Mesenchymal stem cell (in vitro differentiated cells and primary cell): ENCODE measurements at regions not wholly inside any gene's neighbourhood (a gene's known extent, or its start where the extent isn't known, plus 50 kb on each side); places are given as distances from the start of the nearest gene placed in this dataset.

ENCODE experiments used
- DNase-seq: peaks from one replicate; pipeline ENCODE4 v3.0.0-alpha.2; 2013
- H2AFZ ChIP-seq: one replicate; pipeline ENCODE4 v1.6.1; 2013; ENCODE audit warnings: low read depth, mild to moderate bottlenecking, control low read depth, inconsistent platforms, low read length, moderate library complexity
- H2AK5ac ChIP-seq: 2 replicates; pipeline ENCODE4 v1.6.1; 2013; ENCODE audit warnings: low read length, moderate library complexity, mild to moderate bottlenecking, inconsistent platforms; ENCODE audit not compliant: severe bottlenecking
- H2BK120ac ChIP-seq: one replicate; pipeline ENCODE4 v1.6.1; 2013; ENCODE audit warnings: low read depth, mild to moderate bottlenecking, inconsistent platforms, low read length, moderate library complexity
- H2BK12ac ChIP-seq, 2 experiments: one replicate each; pipeline ENCODE4 v1.6.1; 2013; ENCODE audit warnings: inconsistent platforms in 2 of 2, low read length in 2 of 2, mild to moderate bottlenecking in 2 of 2, moderate library complexity in 2 of 2, control low read depth in 1 of 2
- H2BK15ac ChIP-seq: one replicate; pipeline ENCODE4 v1.6.1; 2013; ENCODE audit warnings: mild to moderate bottlenecking, low read depth, inconsistent platforms; ENCODE audit not compliant: poor library complexity, severe bottlenecking
- H2BK5ac ChIP-seq: 2 replicates; pipeline ENCODE4 v1.6.1; 2013; ENCODE audit warnings: low read depth, mild to moderate bottlenecking, low read length, control low read depth, inconsistent platforms; ENCODE audit not compliant: poor library complexity, severe bottlenecking
- H3K14ac ChIP-seq, 2 experiments: one replicate each; pipeline ENCODE4 v1.6.1; 2013; ENCODE audit warnings: inconsistent platforms in 2 of 2, low read length in 2 of 2, control low read depth in 1 of 2, mild to moderate bottlenecking in 1 of 2, moderate library complexity in 1 of 2
- H3K18ac ChIP-seq, 2 experiments: one replicate each; pipeline ENCODE4 v1.6.1; 2013; ENCODE audit warnings: inconsistent platforms in 2 of 2, low read length in 2 of 2, control low read depth in 1 of 2, low read depth in 1 of 2, mild to moderate bottlenecking in 1 of 2
- H3K23ac ChIP-seq, 2 experiments: one replicate each; pipeline ENCODE4 v1.6.1; 2013; ENCODE audit warnings: inconsistent platforms in 2 of 2, low read length in 2 of 2, mild to moderate bottlenecking in 2 of 2, moderate library complexity in 2 of 2, control low read depth in 1 of 2
- H3K27ac ChIP-seq: 2 replicates; pipeline ENCODE4 v1.5.1; 2013; ENCODE audit warnings: mild to moderate bottlenecking, moderate library complexity, low read length, control low read depth, inconsistent platforms; ENCODE audit not compliant: poor library complexity, severe bottlenecking
- H3K27me3 ChIP-seq, 2 experiments: 2 replicates each; pipeline versions ENCODE4 v1.6.1 to v1.7.0; 2013; ENCODE audit warnings: low read length in 2 of 2, mild to moderate bottlenecking in 2 of 2, moderate library complexity in 2 of 2, control low read depth in 1 of 2, inconsistent platforms in 1 of 2; ENCODE audit not compliant: control insufficient read depth in 1 of 2, insufficient read depth in 1 of 2
- H3K36me3 ChIP-seq, 2 experiments: 2 replicates each; pipeline versions ENCODE4 v1.6.1 to v1.7.0; 2013; ENCODE audit warnings: low read length in 2 of 2, control low read depth in 1 of 2, inconsistent platforms in 1 of 2, low read depth in 1 of 2, mild to moderate bottlenecking in 1 of 2; ENCODE audit not compliant: insufficient read depth in 2 of 2, control insufficient read depth in 1 of 2
- H3K4ac ChIP-seq, 2 experiments: one replicate each; pipeline ENCODE4 v1.6.1; 2013; ENCODE audit warnings: inconsistent platforms in 2 of 2, low read length in 2 of 2, mild to moderate bottlenecking in 2 of 2, moderate library complexity in 2 of 2, control low read depth in 1 of 2, low read depth in 1 of 2
- H3K4me1 ChIP-seq: 2 replicates; pipeline ENCODE4 v1.6.1; 2013; ENCODE audit warnings: low read depth, low read length, control low read depth; ENCODE audit not compliant: control insufficient read depth, insufficient read depth
- H3K4me2 ChIP-seq: 2 replicates; pipeline ENCODE4 v1.6.1; 2013; ENCODE audit warnings: low read length, mild to moderate bottlenecking, inconsistent platforms; ENCODE audit not compliant: poor library complexity, severe bottlenecking
- H3K4me3 ChIP-seq, 2 experiments: 2 replicates each; pipeline versions ENCODE4 v1.5.1 to v1.7.0; 2013; ENCODE audit warnings: low read length in 2 of 2, mild to moderate bottlenecking in 2 of 2, control low read depth in 1 of 2, low read depth in 1 of 2; ENCODE audit not compliant: insufficient read depth in 1 of 2
- H3K79me1 ChIP-seq: replicated peaks from 2 replicates; pipeline ENCODE4 v1.6.1; 2013; ENCODE audit warnings: mild to moderate bottlenecking, control low read depth, low read length, inconsistent platforms; ENCODE audit not compliant: poor library complexity, severe bottlenecking
- H3K9ac ChIP-seq: 2 replicates; pipeline ENCODE4 v1.7.0; 2013; ENCODE audit warnings: mild to moderate bottlenecking, low read length, moderate library complexity
- H3K9me3 ChIP-seq: 2 replicates; pipeline ENCODE4 v1.7.0; 2013; ENCODE audit warnings: mild to moderate bottlenecking, low read length; ENCODE audit not compliant: control insufficient read depth
- H4K8ac ChIP-seq: one replicate; pipeline ENCODE4 v1.6.1; 2013; ENCODE audit warnings: inconsistent platforms, mild to moderate bottlenecking, low read length, moderate library complexity
- H4K91ac ChIP-seq: one replicate; pipeline ENCODE4 v1.6.1; 2013; ENCODE audit warnings: mild to moderate bottlenecking, low read length, inconsistent platforms
- WGBS: methylation state at CpG from one replicate; pipeline ENCODE4 v1.1.7; 2013; ENCODE audit warnings: mixed read lengths; 5-methylcytosine and 5-hydroxymethylcytosine counted together

GRCh38 chr12:58233886-58234285 lies 292.5 kb downstream of the ATP23 start:
- H2BK12ac ChIP-seq, result no peak overlapping the region
- no peak overlapping the region for H2BK15ac ChIP-seq
- H3K14ac ChIP-seq, result no peak overlapping the region
- H3K9me3 ChIP-seq, result no peaks in the 10 kb centered on the region
- no peak overlapping the region for H3K23ac ChIP-seq
- no peak for DNase-seq
- no peak overlapping the region for H3K4me3 ChIP-seq
- no peak overlapping the region for H2AFZ ChIP-seq
- H3K18ac ChIP-seq, result no peak overlapping the region
- H3K27me3 ChIP-seq, result no peaks in the 10 kb centered on the region
- H4K8ac ChIP-seq, result no peak overlapping the region
- 100% methylated on average over 2 of the region's 2 CpGs for WGBS
- no peak overlapping the region for H3K27ac ChIP-seq
- H3K9ac ChIP-seq, result no peak overlapping the region
- no peaks in the 10 kb centered on the region for H3K4me1 ChIP-seq
- no peaks in the 10 kb centered on the region for H3K79me1 ChIP-seq
- no peak overlapping the region for H2BK120ac ChIP-seq
- H3K36me3 ChIP-seq, result no peaks in the 10 kb centered on the region
- H4K91ac ChIP-seq, result no peak overlapping the region
- H3K4ac ChIP-seq, result no peak overlapping the region
- H2BK5ac ChIP-seq, result no peak overlapping the region
- no peak overlapping the region for H3K4me2 ChIP-seq
- H2AK5ac ChIP-seq, result no peak overlapping the region

GRCh38 chr12:58238411-58238810 lies 297.0 kb downstream of the ATP23 start:
- Histone ChIP-seq H2BK12ac (no peak overlapping the region), H3K23ac (no peak overlapping the region), H3K4me2 (no peak overlapping the region), H3K79me1 (no peaks in the 10 kb centered on the region), H3K36me3 (no peaks in the 10 kb centered on the region), H3K9me3 (no peaks in the 10 kb centered on the region), H2BK5ac (no peak overlapping the region), H2AK5ac (no peak overlapping the region), H3K18ac (no peak overlapping the region), H2BK120ac (no peak overlapping the region), H4K8ac (no peak overlapping the region), H4K91ac (no peak overlapping the region), H3K4me3 (no peak overlapping the region), H3K9ac (no peak overlapping the region), H3K27ac (no peak overlapping the region), H3K14ac (no peak overlapping the region), H3K4me1 (no peaks in the 10 kb centered on the region), H2BK15ac (no peak overlapping the region), H2AFZ (no peak overlapping the region), H3K27me3 (no peaks in the 10 kb centered on the region), H3K4ac (no peak overlapping the region)
- no peak for DNase-seq
- whole genome bisulfite sequencing, result 79% methylated on average over 2 of the region's 3 CpGs

GRCh38 chr12:58241099-58241498 lies 299.7 kb downstream of the ATP23 start:
- Histone ChIP-seq H4K8ac (no peak overlapping the region), H3K27me3 (no peaks in the 10 kb centered on the region), H2AK5ac (no peak overlapping the region), H3K4me3 (no peak overlapping the region), H3K23ac (no peak overlapping the region), H3K9ac (no peak overlapping the region), H2BK120ac (no peak overlapping the region), H2BK15ac (no peak overlapping the region), H3K36me3 (no peaks in the 10 kb centered on the region), H3K4me2 (no peak overlapping the region), H3K27ac (no peak overlapping the region), H2BK5ac (no peak overlapping the region), H3K14ac (no peak overlapping the region), H3K4me1 (no peaks in the 10 kb centered on the region), H3K79me1 (no peaks in the 10 kb centered on the region), H3K18ac (no peak overlapping the region), H3K4ac (no peak overlapping the region), H2BK12ac (no peak overlapping the region), H3K9me3 (peaks cover 4% of the 10 kb centered on the region), H2AFZ (no peak overlapping the region), H4K91ac (no peak overlapping the region)
- DNase-seq, result no peak
- WGBS, result 95% methylated on average over 5 of the region's 5 CpGs

GRCh38 chr12:58242796-58243630 lies 301.6 kb downstream of the ATP23 start:
- Histone ChIP-seq H3K4me3 (no peak overlapping the region), H2BK15ac (no peak overlapping the region), H3K4ac (no peak overlapping the region), H4K91ac (no peak overlapping the region), H3K4me2 (no peak overlapping the region), H3K14ac (no peak overlapping the region), H3K27ac (no peak overlapping the region), H3K18ac (no peak overlapping the region), H3K36me3 (no peaks in the 10 kb centered on the region), H2BK120ac (no peak overlapping the region), H2BK5ac (no peak overlapping the region), H4K8ac (no peak overlapping the region), H2AFZ (no peak overlapping the region), H3K27me3 (no peaks in the 10 kb centered on the region), H3K4me1 (no peaks in the 10 kb centered on the region), H3K23ac (no peak overlapping the region), H2BK12ac (no peak overlapping the region), H3K79me1 (no peaks in the 10 kb centered on the region), H2AK5ac (no peak overlapping the region), H3K9me3 (peaks cover 4% of the 10 kb centered on the region), H3K9ac (no peak overlapping the region)
- no peak for DNase-seq
- WGBS, result 100% methylated on average over 2 of the region's 4 CpGs
